Common myeloid progenitor, CD34-positive (primary cell): ENCODE measurements at regions not wholly inside any gene's neighbourhood (a gene's known extent, or its start where the extent isn't known, plus 50 kb on each side); places are given as distances from the start of the nearest gene placed in this dataset.

ENCODE experiments used
- CTCF ChIA-PET: fragments of 350-600 bp; sonication (Branson Sonifier 250); formaldehyde crosslinking; loops from one replicate; lab custom pipeline; 2021; ENCODE audit warnings: antibody characterized with exemption; lab: Charles Lee
- POLR2A ChIA-PET: fragments of 350-600 bp; sonication (Branson Sonifier 250); formaldehyde crosslinking; loops from one replicate; lab custom pipeline; 2021; ENCODE audit warnings: antibody characterized with exemption; lab: Charles Lee
- DNase-seq, 3 donors: peaks; one replicate each; pipeline versions ENCODE4 v3.0.0 to v3.0.0-alpha.2; 2013
- H3K27ac ChIP-seq, 2 experiments: 1 replicate in 1 of 2; 2 replicates in 1 of 2; pipeline ENCODE4 v1.7.0; 2013; ENCODE audit warnings: inconsistent platforms in 2 of 2, low read length in 2 of 2, mild to moderate bottlenecking in 2 of 2, low read depth in 1 of 2, moderate library complexity in 1 of 2; ENCODE audit not compliant: severe bottlenecking in 2 of 2, insufficient read depth in 1 of 2, poor library complexity in 1 of 2
- H3K27me3 ChIP-seq, 5 experiments: replicated peaks in 2 of 5; 1 replicate in 3 of 5; 2 replicates in 2 of 5; pipeline versions ENCODE4 v1.6.1 to v1.7.0; 2013; ENCODE audit warnings: low read length in 4 of 5, mild to moderate bottlenecking in 2 of 5, moderate library complexity in 2 of 5, inconsistent platforms in 1 of 5; ENCODE audit not compliant: insufficient read depth in 5 of 5, control insufficient read depth in 4 of 5
- H3K36me3 ChIP-seq, 4 experiments: 1 replicate in 2 of 4; 2 replicates in 2 of 4; pipeline versions ENCODE4 v1.6.1 to v1.7.0; 2013; ENCODE audit warnings: low read length in 3 of 4, control low read depth in 1 of 4, mild to moderate bottlenecking in 1 of 4; ENCODE audit not compliant: control insufficient read depth in 4 of 4, insufficient read depth in 4 of 4
- H3K4me1 ChIP-seq, 4 experiments: 1 replicate in 3 of 4; 2 replicates in 1 of 4; pipeline versions ENCODE4 v1.6.1 to v1.7.1; 2013; ENCODE audit warnings: low read length in 3 of 4, mild to moderate bottlenecking in 3 of 4, control low read depth in 1 of 4, inconsistent platforms in 1 of 4, moderate library complexity in 1 of 4; ENCODE audit not compliant: control insufficient read depth in 4 of 4, insufficient read depth in 4 of 4; ENCODE audit errors: control extremely low read depth in 1 of 4
- H3K4me3 ChIP-seq, 7 experiments: 1 replicate in 4 of 7; 2 replicates in 3 of 7; pipeline versions ENCODE4 v1.5.1 to v1.7.0; 2013; ENCODE audit warnings: mild to moderate bottlenecking in 7 of 7, low read length in 6 of 7, moderate library complexity in 6 of 7, inconsistent platforms in 2 of 7, low read depth in 2 of 7, control low read depth in 1 of 7; ENCODE audit not compliant: insufficient read depth in 4 of 7, control insufficient read depth in 1 of 7; ENCODE audit errors: extremely low read depth in 1 of 7
- H3K9me3 ChIP-seq, 5 experiments: 1 replicate in 4 of 5; 2 replicates in 1 of 5; pipeline versions ENCODE4 v1.6.1 to v1.7.1; 2013; ENCODE audit warnings: low read length in 4 of 5, mild to moderate bottlenecking in 2 of 5, inconsistent platforms in 1 of 5, low read depth in 1 of 5, moderate library complexity in 1 of 5; ENCODE audit not compliant: control insufficient read depth in 4 of 5, insufficient read depth in 2 of 5; ENCODE audit errors: control extremely low read depth in 1 of 5
- WGBS: methylation state at CpG from one replicate; pipeline ENCODE4 v1.1.5; 2013; ENCODE audit not compliant: insufficient coverage; 5-methylcytosine and 5-hydroxymethylcytosine counted together

- Histone ChIP-seq H3K4me3 (no peak overlapping the region), H3K36me3 (no peaks in the 10 kb centered on the region), H3K4me1 (no peaks in the 10 kb centered on the region), H3K9me3 (no peaks in the 10 kb centered on the region), H3K27me3 (no peaks in the 10 kb centered on the region), H3K27ac (no peak overlapping the region)
- ChIA-PET CTCF (interaction anchor here (1.4 kb wide), 1 partner anchor 8 kb away, joined by 8 read pairs; no protein-coding TSS in a partner anchor), POLR2A (interaction anchor here (0.6 kb wide), 1 partner anchor 39 kb away, joined by 4 read pairs; no protein-coding TSS in a partner anchor)
- DNase-seq, result no peak
- WGBS, result 100% methylated on average over 4 of the region's 5 CpGs
Measured at GRCh38 chr6:155980014-155980767, 524.6 kb upstream of the NOX3 start.

GRCh38 chr6:155975506-155975905 lies 519.9 kb upstream of the NOX3 start:
- Histone ChIP-seq H3K36me3 (no peaks in the 10 kb centered on the region), H3K9me3 (no peaks in the 10 kb centered on the region), H3K4me1 (peaks cover 0 to 13% (median 5%) of the 10 kb centered on the region in 4 experiments), H3K4me3 (no peak overlapping the region), H3K27ac (no peak overlapping the region), H3K27me3 (no peaks in the 10 kb centered on the region)
- CTCF ChIA-PET, result no interaction called here
- 100% methylated on average over 3 of the region's 8 CpGs for WGBS
- DNase-seq, result no peak
- POLR2A ChIA-PET, result no interaction called here

DNA sequence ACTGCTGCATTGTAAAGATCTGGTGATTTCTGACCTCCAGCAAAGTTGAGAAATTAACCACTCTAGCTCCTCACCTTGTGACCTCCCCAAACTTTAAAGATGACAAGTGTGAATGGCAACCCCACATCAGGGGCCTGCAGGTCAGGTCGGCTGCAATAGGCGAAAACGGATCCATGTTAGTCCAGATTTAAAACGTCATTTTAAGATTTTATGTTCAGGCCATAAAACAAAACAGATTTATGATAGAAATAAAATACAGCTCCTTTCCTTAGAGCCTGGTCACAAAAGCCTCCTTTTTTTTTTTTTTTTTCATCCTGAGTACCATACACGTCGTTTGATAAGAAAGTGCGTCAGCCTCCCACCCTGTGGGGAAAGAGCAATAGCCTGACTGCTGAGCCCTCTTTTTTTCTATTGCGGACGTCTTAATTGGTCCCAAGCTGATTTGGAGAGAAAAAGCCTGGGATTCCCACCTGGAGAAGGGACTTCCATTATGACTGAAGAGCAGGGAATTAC lies 519.2 kb upstream of the NOX3 start:
- Histone ChIP-seq H3K27ac (no peak overlapping the region), H3K4me1 (peaks cover 0 to 13% (median 5%) of the 10 kb centered on the region in 4 experiments), H3K4me3 (no peak overlapping the region), H3K36me3 (no peaks in the 10 kb centered on the region), H3K27me3 (no peaks in the 10 kb centered on the region), H3K9me3 (no peaks in the 10 kb centered on the region)
- DNase-seq, result no peak
- ChIA-PET CTCF (interaction anchor here (0.7 kb wide), 1 partner anchor 45 kb away, joined by 5 read pairs; no protein-coding TSS in a partner anchor), POLR2A (no interaction called here)
- 97% methylated on average over 9 of the region's 9 CpGs for WGBS

GRCh38 chr6:155974359-155974758 lies 518.7 kb upstream of the NOX3 start:
- H3K9me3 ChIP-seq, result no peaks in the 10 kb centered on the region
- WGBS, result 94% methylated on average over 14 of the region's 17 CpGs
- H3K36me3 ChIP-seq, result no peaks in the 10 kb centered on the region
- peaks cover 0 to 13% (median 5%) of the 10 kb centered on the region in 4 experiments for H3K4me1 ChIP-seq
- DNase-seq, result no peak
- CTCF ChIA-PET, result interaction anchor here (0.7 kb wide), 1 partner anchor 45 kb away, joined by 5 read pairs; no protein-coding TSS in a partner anchor
- no peaks in the 10 kb centered on the region for H3K27me3 ChIP-seq
- H3K4me3 ChIP-seq, result no peak overlapping the region
- POLR2A ChIA-PET, result no interaction called here
- H3K27ac ChIP-seq, result no peak overlapping the region

GRCh38 chr6:155970876-155971708 lies 515.5 kb upstream of the NOX3 start:
- Histone ChIP-seq H3K27me3 (no peaks in the 10 kb centered on the region), H3K9me3 (peaks cover 0 to 4% (median 0%) of the 10 kb centered on the region in 5 experiments), H3K36me3 (peaks cover 0 to 6% (median 2%) of the 10 kb centered on the region in 4 experiments), H3K27ac (no peak overlapping the region), H3K4me1 (peaks cover 0 to 13% (median 5%) of the 10 kb centered on the region in 4 experiments), H3K4me3 (no peak overlapping the region)
- ChIA-PET POLR2A (interaction anchor here (0.5 kb wide), 1 partner anchor 559 kb away, joined by 5 read pairs; no protein-coding TSS in a partner anchor), CTCF (interaction anchor here (2.7 kb wide), 1 partner anchor 10 kb away, joined by 8 read pairs; no protein-coding TSS in a partner anchor)
- no peak for DNase-seq
- WGBS, result 91% methylated on average over 6 of the region's 7 CpGs

GRCh38 chr6:155970472-155970871 lies 514.8 kb upstream of the NOX3 start:
- peaks cover 0 to 4% (median 0%) of the 10 kb centered on the region in 5 experiments for H3K9me3 ChIP-seq

More at GRCh38 chr6:155970472-155970871, 514.8 kb upstream of the NOX3 start:
- DNase-seq, result no peak
- no peak overlapping the region for H3K4me3 ChIP-seq
- CTCF ChIA-PET, result no interaction called here
- no peaks in the 10 kb centered on the region for H3K27me3 ChIP-seq
- peaks cover 0 to 6% (median 3%) of the 10 kb centered on the region in 4 experiments for H3K36me3 ChIP-seq
- peaks cover 0 to 13% (median 5%) of the 10 kb centered on the region in 4 experiments for H3K4me1 ChIP-seq
- H3K27ac ChIP-seq, result no peak overlapping the region
- POLR2A ChIA-PET, result no interaction called here
